Endothelial cell of umbilical vein (primary cell): ENCODE measurements at regions not wholly inside any gene's neighbourhood (a gene's known extent, or its start where the extent isn't known, plus 50 kb on each side); places are given as distances from the start of the nearest gene placed in this dataset.

ENCODE experiments used
- BruUV-seq: library from RNA; stranded (reverse); fragments of 400-500 nt; replicated peaks from 2 replicates; lab custom pipeline; 2021; lab: Mats Ljungman, UMichigan
- CTCF ChIA-PET: fragments of 300-600, 350-600 bp; sonication (Branson Sonifier 250); formaldehyde crosslinking; loops from one replicate; lab custom pipeline; 2021; ENCODE audit warnings: antibody characterized with exemption, inconsistent platforms; lab: Charles Lee
- POLR2A ChIA-PET: fragments of 300-600, 350-600 bp; sonication (Branson Sonifier 250); formaldehyde crosslinking; loops from one replicate; lab custom pipeline; 2021; ENCODE audit warnings: antibody characterized with exemption, inconsistent platforms; lab: Charles Lee
- DNase-seq: peaks from one replicate; pipeline ENCODE4 v3.0.0-alpha.2; 2011; ENCODE audit warnings: low read depth, low spot score
- FAIRE-seq: peaks from 2 replicates; lab custom pipeline; 2011; peaks lifted over from hg19 to GRCh38; lab: Jason Lieb, UNC
- H2AFZ ChIP-seq: 2 replicates; pipeline ENCODE4 v1.6.0; 2012; ENCODE audit warnings: low read depth, low read length, control low read depth, inconsistent platforms
- H3K27ac ChIP-seq: 2 replicates; pipeline ENCODE4 v1.5.1; 2011; ENCODE audit warnings: low read depth, mild to moderate bottlenecking, control low read depth, low read length, moderate library complexity; ENCODE audit not compliant: insufficient read depth
- H3K27me3 ChIP-seq, 2 experiments: 2 replicates each; pipeline versions ENCODE4 v1.6.0 to v1.6.1; 2011; ENCODE audit warnings: low read length in 2 of 2, mixed read lengths in 1 of 2; ENCODE audit not compliant: control insufficient read depth in 2 of 2, insufficient read depth in 2 of 2
- H3K36me3 ChIP-seq, 2 experiments: 2 replicates in 1 of 2; 3 replicates in 1 of 2; pipeline ENCODE4 v1.5.1; 2011; ENCODE audit warnings: low read length in 2 of 2, mild to moderate bottlenecking in 1 of 2, moderate library complexity in 1 of 2; ENCODE audit not compliant: control insufficient read depth in 2 of 2, insufficient read depth in 2 of 2; ENCODE audit errors: extremely low read depth in 1 of 2
- H3K4me1 ChIP-seq: 3 replicates; pipeline ENCODE4 v1.5.1; 2011; ENCODE audit warnings: mild to moderate bottlenecking, low read length; ENCODE audit not compliant: control insufficient read depth, insufficient read depth; ENCODE audit errors: extremely low read depth
- H3K4me2 ChIP-seq: 2 replicates; pipeline ENCODE4 v1.6.1; 2011; ENCODE audit warnings: low read length, control low read depth, mixed read lengths; ENCODE audit not compliant: insufficient read depth
- H3K4me3 ChIP-seq, 3 experiments: fragments of 200-600 bp in 1 of 3; sonication (generic), shearing (Covaris generic) in 1 of 3; replicated peaks in 1 of 3; 2 replicates each; pipeline ENCODE4 v1.5.1; 2011 to 2016; ENCODE audit warnings: control low read depth in 3 of 3, low read length in 3 of 3, mild to moderate bottlenecking in 2 of 3, inconsistent platforms in 1 of 3, low read depth in 1 of 3, moderate library complexity in 1 of 3; ENCODE audit not compliant: insufficient read depth in 1 of 3
- H3K79me2 ChIP-seq: 2 replicates; pipeline ENCODE4 v1.6.0; 2012; ENCODE audit warnings: low read length, inconsistent platforms; ENCODE audit not compliant: control insufficient read depth, insufficient read depth
- H3K9ac ChIP-seq: replicated peaks from 2 replicates; pipeline ENCODE3; 2011; ENCODE audit warnings: low read length, control low read depth; ENCODE audit not compliant: insufficient read depth; ENCODE audit errors: extremely low read depth
- H3K9me1 ChIP-seq: replicated peaks from 3 replicates; pipeline ENCODE4 v1.6.0; 2011; ENCODE audit warnings: mild to moderate bottlenecking, low read length; ENCODE audit not compliant: control insufficient read depth, insufficient read depth; ENCODE audit errors: extremely low read depth
- H3K9me3 ChIP-seq: replicated peaks from 2 replicates; pipeline ENCODE4 v1.5.1; 2012; ENCODE audit warnings: low read length, inconsistent platforms; ENCODE audit not compliant: control insufficient read depth, insufficient read depth
- H4K20me1 ChIP-seq: replicated peaks from 2 replicates; pipeline ENCODE3; 2011; ENCODE audit warnings: mild to moderate bottlenecking, low read length; ENCODE audit not compliant: control insufficient read depth, insufficient read depth; ENCODE audit errors: extremely low read depth
- EZH2 ChIP-seq: IDR thresholded peaks from 2 replicates; pipeline ENCODE4 v1.6.1; 2012; ENCODE audit warnings: borderline replicate concordance, low read depth, mild to moderate bottlenecking, moderate library complexity, low read length, inconsistent platforms; ENCODE audit not compliant: severe bottlenecking
- FOS ChIP-seq: IDR thresholded peaks from 2 replicates; pipeline ENCODE4 v1.6.1; 2011; ENCODE audit warnings: mild to moderate bottlenecking, low read length, moderate library complexity, borderline replicate concordance; ENCODE audit not compliant: insufficient read depth
- GATA2 ChIP-seq: IDR thresholded peaks from 2 replicates; pipeline ENCODE4 v1.7.0; 2011; ENCODE audit warnings: low read depth, mild to moderate bottlenecking, moderate library complexity, mixed read lengths, low read length; ENCODE audit not compliant: insufficient read length, insufficient read depth
- JUN ChIP-seq: IDR thresholded peaks from 2 replicates; pipeline ENCODE4 v1.6.1; 2011; ENCODE audit warnings: borderline replicate concordance, low read depth; ENCODE audit not compliant: insufficient read length, insufficient read depth
- MYC ChIP-seq: IDR thresholded peaks from one replicate; pipeline ENCODE4 v1.6.1; 2011; ENCODE audit warnings: mild to moderate bottlenecking, low read depth, low read length
- POLR2A ChIP-seq: IDR thresholded peaks from 2 replicates; pipeline ENCODE4 v1.6.1; 2012; ENCODE audit warnings: low read depth, mild to moderate bottlenecking, control low read depth, low read length
- POLR2AphosphoS5 ChIP-seq: IDR thresholded peaks from 2 replicates; pipeline ENCODE4 v1.6.1; 2012; ENCODE audit warnings: low read depth, mild to moderate bottlenecking, control low read depth, low read length, moderate library complexity; ENCODE audit not compliant: insufficient read depth
- dilution Hi-C: fragments of 300-500 bp; cut with MboI; formaldehyde crosslinking; loops from one replicate; pipeline ENCODE4 v1.15.0; 2019; ENCODE audit warnings: low sequenced_read_pairs; ENCODE audit not compliant: extremely low pct_ligation_motif_present
- intact Hi-C: fragments of 100-400 bp; cut with micrococcal nuclease; formaldehyde crosslinking; loops from one replicate; pipeline ENCODE4 v1.10.0; 2022
- TF ChIP-seq, protein P1 (sequence below), 2 donors: IDR thresholded peaks; 1 replicate in 1 of 2; 2 replicates in 1 of 2; pipeline ENCODE4 v1.5.1; 2011; ENCODE audit warnings: low read length in 2 of 2, mild to moderate bottlenecking in 2 of 2, moderate library complexity in 2 of 2, control low read depth in 1 of 2, inconsistent platforms in 1 of 2, low read depth in 1 of 2; ENCODE audit not compliant: insufficient read depth in 1 of 2; ENCODE audit errors: extremely low read depth in 1 of 2
- TF ChIP-seq, protein P2 (sequence below): IDR thresholded peaks from 2 replicates; pipeline ENCODE4 v1.6.1; 2011; ENCODE audit not compliant: insufficient read depth, insufficient read length

GRCh38 chr4:64465263-64465662 lies 56.0 kb upstream of the TECRL start:
- no peaks in the 10 kb centered on the region for H3K9me3 ChIP-seq
- FAIRE-seq (no peak), DNase-seq (peak; percentile 1)
- no peaks in the 10 kb centered on the region for H3K4me1 ChIP-seq
- ChIA-PET POLR2A (no interaction called here), CTCF (no interaction called here)
- no peaks in the 10 kb centered on the region for H3K27me3 ChIP-seq
- TF ChIP-seq, protein P1, sequence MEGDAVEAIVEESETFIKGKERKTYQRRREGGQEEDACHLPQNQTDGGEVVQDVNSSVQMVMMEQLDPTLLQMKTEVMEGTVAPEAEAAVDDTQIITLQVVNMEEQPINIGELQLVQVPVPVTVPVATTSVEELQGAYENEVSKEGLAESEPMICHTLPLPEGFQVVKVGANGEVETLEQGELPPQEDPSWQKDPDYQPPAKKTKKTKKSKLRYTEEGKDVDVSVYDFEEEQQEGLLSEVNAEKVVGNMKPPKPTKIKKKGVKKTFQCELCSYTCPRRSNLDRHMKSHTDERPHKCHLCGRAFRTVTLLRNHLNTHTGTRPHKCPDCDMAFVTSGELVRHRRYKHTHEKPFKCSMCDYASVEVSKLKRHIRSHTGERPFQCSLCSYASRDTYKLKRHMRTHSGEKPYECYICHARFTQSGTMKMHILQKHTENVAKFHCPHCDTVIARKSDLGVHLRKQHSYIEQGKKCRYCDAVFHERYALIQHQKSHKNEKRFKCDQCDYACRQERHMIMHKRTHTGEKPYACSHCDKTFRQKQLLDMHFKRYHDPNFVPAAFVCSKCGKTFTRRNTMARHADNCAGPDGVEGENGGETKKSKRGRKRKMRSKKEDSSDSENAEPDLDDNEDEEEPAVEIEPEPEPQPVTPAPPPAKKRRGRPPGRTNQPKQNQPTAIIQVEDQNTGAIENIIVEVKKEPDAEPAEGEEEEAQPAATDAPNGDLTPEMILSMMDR (IDR thresholded peaks at IDR 0.05; ENCODE audit: extremely low read depth in 1 of 2, insufficient read depth in 1 of 2, low read depth in 1 of 2, low read length in 2 of 2): no peak
- TF ChIP-seq POLR2AphosphoS5: no peak
- no peak for TF ChIP-seq MYC
- TF ChIP-seq GATA2: no peak
- TF ChIP-seq JUN: no peak
- TF ChIP-seq POLR2A: no peak
- TF ChIP-seq EZH2: no peak
- TF ChIP-seq, protein P2, sequence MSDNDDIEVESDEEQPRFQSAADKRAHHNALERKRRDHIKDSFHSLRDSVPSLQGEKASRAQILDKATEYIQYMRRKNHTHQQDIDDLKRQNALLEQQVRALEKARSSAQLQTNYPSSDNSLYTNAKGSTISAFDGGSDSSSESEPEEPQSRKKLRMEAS: no peak
- no peak for TF ChIP-seq FOS
- no peaks in the 10 kb centered on the region for H3K9me1 ChIP-seq
- no peaks in the 10 kb centered on the region for H3K79me2 ChIP-seq
- no peak overlapping the region for H3K27ac ChIP-seq
- H3K9ac ChIP-seq: no peak overlapping the region
- H3K4me2 ChIP-seq: no peak overlapping the region
- dilution Hi-C loops: no loop called here
- no peaks in the 10 kb centered on the region for H4K20me1 ChIP-seq
- intact Hi-C loops: no loop called here
- H3K4me3 ChIP-seq: no peak overlapping the region
- no peak overlapping the region for H2AFZ ChIP-seq
- no TSS peak for BruUV-seq
- H3K36me3 ChIP-seq: no peaks in the 10 kb centered on the region
